ENCODE measurements at regions not wholly inside any gene's neighbourhood (a gene's known extent, or its start where the extent isn't known, plus 50 kb on each side); places are given as distances from the start of the nearest gene placed in this dataset.
"Not testable (repeated sequence)": the region's sequence is repeated elsewhere in the genome, so short reads cannot be mapped to it uniquely, and the experiment has no call there.

GRCh38 chr21:27548486-27548885 is 581.6 kb upstream of the ADAMTS5 start:
- H3K36me3 Mint-ChIP-seq (ENCODE audit: insufficient read depth, unreplicated experiment), result no peaks in the 10 kb centered on the region
- no peak overlapping the region for H3K4me3 Mint-ChIP-seq (ENCODE audit: unreplicated experiment)
- H3K36me3 ChIP-seq (ENCODE audit: control insufficient read depth, insufficient read depth, low read length), result no peaks in the 10 kb centered on the region
- H3K27ac Mint-ChIP-seq (ENCODE audit: unreplicated experiment), result no peak overlapping the region
- no peak for DNase-seq
- no peaks in the 10 kb centered on the region for H3K9me3 ChIP-seq
- TF ChIP-seq CTCF (IDR thresholded peaks at IDR 0.05; ENCODE audit: insufficient read depth in 1 of 2, low read depth in 1 of 2, low read length in 1 of 2, severe bottlenecking in 1 of 2, unreplicated experiment in 1 of 2), result no peak
- CTCF ChIA-PET, result no interaction called here
- H3K4me1 ChIP-seq, result no peaks in the 10 kb centered on the region
- no peaks in the 10 kb centered on the region for H3K4me1 Mint-ChIP-seq (ENCODE audit: low read depth, unreplicated experiment)
- no peaks in the 10 kb centered on the region for H3K27me3 ChIP-seq (replicated peaks; ENCODE audit: control insufficient read depth, insufficient read depth, low read length)
- POLR2A ChIA-PET, result no interaction called here
- H3K9me3 Mint-ChIP-seq (ENCODE audit: unreplicated experiment), result peaks cover 22% of the 10 kb centered on the region
- BruUV-seq (replicated peaks), result no TSS peak
- intact Hi-C loops (cut with micrococcal nuclease; ENCODE audit: unreplicated experiment), result no loop called here
- no peak overlapping the region for H3K4me3 ChIP-seq (ENCODE audit: low read depth, low read length)
- no peaks in the 10 kb centered on the region for H3K27me3 Mint-ChIP-seq (ENCODE audit: insufficient read depth, unreplicated experiment)

GRCh38 chr21:27545754-27546349 is 579.0 kb upstream of the ADAMTS5 start:
- Mint-ChIP-seq H3K9me3 (ENCODE audit: unreplicated experiment) (peaks cover 2% of the 10 kb centered on the region), H3K36me3 (ENCODE audit: insufficient read depth, unreplicated experiment) (no peaks in the 10 kb centered on the region), H3K4me3 (ENCODE audit: unreplicated experiment) (no peak overlapping the region), H3K27ac (ENCODE audit: unreplicated experiment) (no peak overlapping the region), H3K4me1 (ENCODE audit: low read depth, unreplicated experiment) (no peaks in the 10 kb centered on the region), H3K27me3 (ENCODE audit: insufficient read depth, unreplicated experiment) (no peaks in the 10 kb centered on the region)
- Histone ChIP-seq H3K36me3 (ENCODE audit: control insufficient read depth, insufficient read depth, low read length) (no peaks in the 10 kb centered on the region), H3K9me3 (no peaks in the 10 kb centered on the region), H3K27me3 (replicated peaks; ENCODE audit: control insufficient read depth, insufficient read depth, low read length) (no peaks in the 10 kb centered on the region), H3K4me1 (no peaks in the 10 kb centered on the region), H3K4me3 (ENCODE audit: low read depth, low read length) (no peak overlapping the region)
- no peak for TF ChIP-seq CTCF (IDR thresholded peaks at IDR 0.05; ENCODE audit: insufficient read depth in 1 of 2, low read depth in 1 of 2, low read length in 1 of 2, severe bottlenecking in 1 of 2, unreplicated experiment in 1 of 2)
- DNase-seq, result no peak
- ChIA-PET CTCF (no interaction called here), POLR2A (no interaction called here)
- no TSS peak for BruUV-seq (replicated peaks)
- intact Hi-C loops (cut with micrococcal nuclease; ENCODE audit: unreplicated experiment), result no loop called here

- H3K27me3 Mint-ChIP-seq (ENCODE audit: insufficient read depth, unreplicated experiment); BruUV-seq (replicated peaks); H3K27me3 ChIP-seq (replicated peaks; ENCODE audit: control insufficient read depth, insufficient read depth, low read length); H3K9me3 ChIP-seq; intact Hi-C loops (cut with micrococcal nuclease; ENCODE audit: unreplicated experiment); H3K4me3 Mint-ChIP-seq (ENCODE audit: unreplicated experiment); H3K4me3 ChIP-seq (ENCODE audit: low read depth, low read length); DNase-seq; POLR2A ChIA-PET; H3K36me3 ChIP-seq (ENCODE audit: control insufficient read depth, insufficient read depth, low read length); H3K9me3 Mint-ChIP-seq (ENCODE audit: unreplicated experiment); H3K36me3 Mint-ChIP-seq (ENCODE audit: insufficient read depth, unreplicated experiment); H3K4me1 ChIP-seq; CTCF ChIA-PET; H3K27ac Mint-ChIP-seq (ENCODE audit: unreplicated experiment); H3K4me1 Mint-ChIP-seq (ENCODE audit: low read depth, unreplicated experiment): not testable (repeated sequence)
Measured at GRCh38 chr21:27542126-27542525, 575.2 kb upstream of the ADAMTS5 start.

- DNase-seq, result no peak
- Histone ChIP-seq H3K9me3 (no peaks in the 10 kb centered on the region), H3K36me3 (ENCODE audit: control insufficient read depth, insufficient read depth, low read length) (no peaks in the 10 kb centered on the region), H3K4me3 (ENCODE audit: low read depth, low read length) (no peak overlapping the region), H3K4me1 (peaks cover 4% of the 10 kb centered on the region; the same call in 1 of the 2 replicates), H3K27me3 (replicated peaks; ENCODE audit: control insufficient read depth, insufficient read depth, low read length) (no peaks in the 10 kb centered on the region)
- no peaks in the 10 kb centered on the region for H3K4me1 Mint-ChIP-seq (ENCODE audit: low read depth, unreplicated experiment)
- H3K4me3 Mint-ChIP-seq (ENCODE audit: unreplicated experiment), result no peak overlapping the region
- no peaks in the 10 kb centered on the region for H3K9me3 Mint-ChIP-seq (ENCODE audit: unreplicated experiment)
- H3K27ac Mint-ChIP-seq (ENCODE audit: unreplicated experiment), result no peak overlapping the region
- BruUV-seq (replicated peaks), result no TSS peak
- ChIA-PET CTCF (no interaction called here), POLR2A (no interaction called here)
- no peak for TF ChIP-seq CTCF (IDR thresholded peaks at IDR 0.05; ENCODE audit: insufficient read depth in 1 of 2, low read depth in 1 of 2, low read length in 1 of 2, severe bottlenecking in 1 of 2, unreplicated experiment in 1 of 2)
- intact Hi-C loops (cut with micrococcal nuclease; ENCODE audit: unreplicated experiment), result no loop called here
- no peaks in the 10 kb centered on the region for H3K36me3 Mint-ChIP-seq (ENCODE audit: insufficient read depth, unreplicated experiment)
- peaks cover 5% of the 10 kb centered on the region for H3K27me3 Mint-ChIP-seq (ENCODE audit: insufficient read depth, unreplicated experiment)
Measured at GRCh38 chr21:27536319-27536718, 569.4 kb upstream of the ADAMTS5 start.

All from Caco-2 (cell line).